ENCODE measurements at regions not wholly inside any gene's neighbourhood (a gene's known extent, or its start where the extent isn't known, plus 50 kb on each side); places are given as distances from the start of the nearest gene placed in this dataset.
"Not testable (repeated sequence)": the region's sequence is repeated elsewhere in the genome, so short reads cannot be mapped to it uniquely, and the experiment has no call there.

- DNase-seq (ENCODE audit: low read depth): no peak
Observed at GRCh38 chr9:89939181-89939580, 334.4 kb downstream of the GADD45G start.

- DNase-seq (ENCODE audit: low read depth): no peak
Observed at GRCh38 chr9:89939626-89940292, 334.9 kb downstream of the GADD45G start.

DNA sequence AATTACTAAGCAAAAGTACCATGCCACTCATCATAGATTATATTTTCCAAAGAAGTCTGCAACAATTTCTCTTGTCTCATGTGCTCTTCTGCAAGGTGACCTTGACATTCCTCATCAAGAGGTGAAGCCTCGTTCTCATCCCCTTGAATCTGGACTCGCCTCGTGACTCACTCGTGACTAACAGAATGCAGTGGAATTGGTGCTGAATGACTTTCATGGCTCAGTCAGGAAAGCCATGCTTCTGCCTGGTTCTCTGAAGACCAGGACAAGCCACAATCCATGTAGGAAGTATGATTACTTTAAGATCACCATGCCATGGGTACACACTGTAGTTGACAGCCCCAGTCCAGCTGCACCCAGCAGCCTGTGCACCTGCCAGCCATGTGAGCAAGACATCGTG lies 335.8 kb downstream of the GADD45G start:
- no peak for DNase-seq (ENCODE audit: low read depth)

DNA sequence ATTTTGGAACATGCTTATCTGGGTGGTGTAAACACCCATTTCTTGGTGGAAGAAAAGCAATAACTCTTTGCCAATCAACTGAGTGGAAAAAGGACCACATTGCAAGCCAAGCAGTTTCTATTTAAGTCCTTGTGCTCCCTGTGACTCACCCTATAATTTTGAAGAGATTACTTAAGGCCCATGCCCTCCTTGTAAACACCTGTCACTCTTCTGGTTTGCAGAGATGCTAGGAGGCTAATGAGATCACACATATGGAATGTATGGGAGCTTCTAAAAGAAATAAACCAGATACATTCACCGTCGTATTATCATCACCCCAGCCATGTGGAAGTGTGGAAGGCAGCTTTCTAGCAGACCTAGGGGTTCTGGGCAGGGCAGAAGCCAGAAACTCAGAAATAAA lies 337.1 kb downstream of the GADD45G start:
- no peak for DNase-seq (ENCODE audit: low read depth)

DNA sequence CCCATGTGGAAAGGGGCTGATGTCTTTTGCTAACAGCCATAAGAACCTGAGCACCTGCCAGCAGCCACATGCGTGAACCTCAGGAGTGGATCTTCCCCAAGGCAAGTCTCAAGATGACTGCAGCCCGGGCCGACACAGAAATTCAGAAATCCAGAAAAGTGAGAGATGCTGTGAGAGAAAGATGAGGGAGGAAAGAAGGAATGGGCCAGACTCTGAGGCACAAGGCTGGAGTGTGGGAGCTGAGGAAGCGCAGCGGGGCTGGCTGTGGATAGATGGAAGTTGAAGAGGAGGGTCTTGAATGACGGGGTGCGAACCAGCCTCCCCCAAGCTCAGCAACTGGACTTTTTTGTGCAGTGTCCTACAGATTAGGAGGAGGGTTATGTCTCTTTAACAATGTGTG lies 337.8 kb downstream of the GADD45G start:
- DNase-seq (ENCODE audit: low read depth): no peak

DNA sequence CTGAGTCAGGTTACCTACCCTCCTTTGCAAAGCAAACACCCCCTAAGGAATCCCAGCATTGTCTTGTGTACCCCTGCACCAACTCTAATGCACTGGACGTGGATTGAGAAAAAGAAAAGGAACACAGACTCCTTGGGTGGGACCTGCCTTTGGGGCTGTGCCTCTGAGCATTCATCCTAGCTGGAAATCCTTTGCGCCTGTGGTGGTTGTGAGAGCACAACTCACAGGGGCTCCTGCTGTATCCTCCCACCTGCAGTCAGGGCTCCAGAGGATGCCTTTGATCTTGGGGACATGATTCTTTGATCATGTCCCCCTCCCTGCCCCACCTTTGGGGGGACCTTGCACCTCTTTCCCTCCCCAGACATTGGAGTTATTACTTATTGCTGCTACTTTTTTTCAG lies 338.5 kb downstream of the GADD45G start:
- DNase-seq (ENCODE audit: low read depth): no peak

- DNase-seq (ENCODE audit: low read depth): no peak
Observed at GRCh38 chr9:89943728-89944127, 338.9 kb downstream of the GADD45G start.

DNA sequence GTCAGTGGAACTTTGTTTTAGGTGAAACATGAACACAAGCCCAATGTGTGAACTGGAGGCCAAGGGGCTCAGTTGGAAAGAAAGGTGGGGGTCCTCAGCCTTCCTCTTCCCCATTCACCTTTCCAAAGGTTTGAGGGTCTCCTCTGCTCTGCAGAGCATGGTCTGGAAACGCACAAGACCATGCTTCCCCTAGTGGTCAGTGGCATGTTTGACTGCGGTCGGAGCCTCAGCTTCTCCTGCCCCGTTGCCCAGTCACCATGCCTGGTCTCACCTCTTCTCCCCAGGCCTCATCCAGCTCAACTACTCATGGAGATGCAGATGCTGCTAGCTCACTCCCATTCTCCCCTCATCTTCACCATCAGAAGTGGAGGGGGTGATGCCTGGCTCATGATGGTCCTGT lies 340.3 kb downstream of the GADD45G start:
- no peak for DNase-seq (ENCODE audit: low read depth)

DNA sequence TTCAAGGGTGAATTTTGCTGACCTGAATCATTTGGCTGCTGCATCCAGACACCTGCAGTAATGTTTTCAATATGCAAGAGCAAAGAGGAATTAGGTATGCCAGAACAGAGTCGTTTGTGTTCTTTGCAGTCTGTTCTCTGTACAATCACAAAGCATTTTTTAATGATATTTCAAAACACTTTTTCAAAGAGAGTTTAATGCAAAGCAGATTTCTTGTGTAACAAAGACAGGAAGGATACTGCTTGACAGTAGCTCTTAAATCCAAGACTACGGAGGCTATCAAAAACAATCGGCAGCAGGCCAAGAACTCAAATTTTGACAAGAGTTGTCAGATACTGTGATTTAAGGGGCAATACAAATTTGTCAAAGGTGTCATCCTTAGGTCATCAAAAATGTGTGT lies 341.9 kb downstream of the GADD45G start:
- DNase-seq (ENCODE audit: low read depth): no peak

DNA sequence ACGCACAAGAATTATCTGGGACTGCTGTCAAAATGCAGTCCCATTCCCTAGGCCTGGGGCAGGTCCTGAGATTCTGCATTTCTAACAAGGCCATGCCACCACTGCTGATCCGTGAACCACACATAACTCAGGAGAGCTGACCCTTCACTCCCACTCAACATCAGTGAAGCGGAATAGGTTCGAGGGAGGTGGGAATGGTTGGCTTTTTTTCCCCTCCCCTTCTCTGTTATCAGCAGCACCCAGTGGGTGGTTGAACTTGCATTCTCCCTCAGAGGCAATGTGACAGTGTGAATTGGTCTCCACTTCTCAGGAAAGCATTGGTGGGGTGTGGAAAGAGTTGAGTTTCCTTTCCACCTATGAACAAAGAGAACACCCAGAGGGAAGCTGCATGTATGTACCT lies 344.3 kb downstream of the GADD45G start:
- no peak for DNase-seq (ENCODE audit: low read depth)

GRCh38 chr9:89951675-89952074 lies 346.9 kb downstream of the GADD45G start:
- no peak for DNase-seq (ENCODE audit: low read depth)

- DNase-seq (ENCODE audit: low read depth): no peak
Observed at GRCh38 chr9:89952401-89952800, 347.6 kb downstream of the GADD45G start.

GRCh38 chr9:89953263-89953662 lies 348.5 kb downstream of the GADD45G start:
- DNase-seq (ENCODE audit: low read depth): not testable (repeated sequence)

DNA sequence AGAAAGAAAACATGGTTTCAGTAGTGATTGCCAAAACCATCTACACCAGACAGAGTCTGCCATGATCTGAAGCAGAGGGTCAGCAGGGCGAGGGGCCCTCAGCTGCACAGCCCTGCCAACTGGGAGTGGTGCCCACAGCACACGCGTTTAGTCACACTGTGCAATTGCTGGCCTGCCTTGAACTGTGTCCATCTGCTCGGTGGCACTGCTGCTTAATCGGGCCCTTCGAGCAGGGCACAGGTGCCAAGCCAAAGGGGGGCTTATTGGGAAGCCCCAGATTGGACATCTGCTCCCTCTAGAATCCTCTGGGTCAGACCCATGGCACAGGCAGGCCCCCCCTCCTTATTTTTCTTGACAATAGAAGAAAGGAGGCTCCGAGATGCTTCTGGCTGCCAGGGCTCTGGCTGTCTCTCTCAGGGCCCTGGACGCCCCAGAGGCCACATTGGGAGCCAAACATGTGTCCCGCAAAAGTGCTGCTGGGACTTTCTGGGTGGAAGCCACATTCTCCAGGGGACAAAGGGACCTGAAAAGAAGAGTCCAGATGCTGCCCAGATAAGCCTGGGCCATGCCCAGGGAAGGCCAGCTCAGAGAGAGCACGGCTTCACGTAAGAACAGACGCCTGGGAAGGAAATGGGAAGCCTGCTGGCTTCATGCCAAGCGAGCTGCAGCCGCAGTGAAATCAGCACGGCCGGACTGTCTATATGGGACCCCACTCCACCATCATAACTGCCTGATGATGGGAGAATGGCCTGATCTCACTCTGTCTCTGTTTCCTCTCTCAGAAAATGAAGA lies 349.2 kb downstream of the GADD45G start:
- no peak for DNase-seq (ENCODE audit: low read depth)

DNA sequence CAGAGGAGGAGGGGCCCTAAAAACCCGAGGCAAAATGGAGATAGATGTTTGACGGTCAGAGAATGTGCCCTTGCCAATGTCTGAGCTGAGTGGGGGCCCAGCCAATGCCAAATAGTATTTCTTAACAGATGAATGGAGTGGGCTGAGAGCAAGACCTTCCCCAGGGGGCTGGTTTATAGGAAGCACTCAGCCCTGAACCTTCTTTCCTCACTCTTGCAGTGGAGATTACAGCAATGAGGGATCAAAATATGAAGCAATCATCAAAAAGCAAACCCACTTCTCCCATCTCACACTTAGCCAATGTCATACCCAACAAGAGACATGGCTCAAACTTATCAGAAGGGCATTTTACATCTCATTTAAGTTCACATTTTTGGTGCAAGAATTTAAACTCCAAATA lies 350.3 kb downstream of the GADD45G start:
- no peak for DNase-seq (ENCODE audit: low read depth)

DNA sequence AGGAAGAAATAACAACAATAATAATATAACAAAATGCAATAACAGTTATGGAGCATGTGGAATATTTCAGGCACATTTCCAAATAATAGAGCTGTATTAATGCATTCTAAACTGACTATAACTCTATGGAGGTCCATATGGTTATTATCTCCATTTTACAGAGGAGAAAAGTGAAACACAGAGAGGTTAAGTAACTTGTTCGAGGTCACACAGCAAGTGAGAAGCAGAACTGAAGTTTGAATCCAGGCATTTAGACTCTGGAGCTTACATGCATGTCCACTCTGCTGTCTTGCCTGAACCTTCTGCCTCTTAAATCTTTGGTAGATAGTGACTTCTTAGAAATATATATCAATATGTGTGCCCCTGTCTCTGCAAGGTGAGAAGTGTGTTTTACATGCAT lies 350.8 kb downstream of the GADD45G start:
- DNase-seq (ENCODE audit: low read depth): no peak

DNA sequence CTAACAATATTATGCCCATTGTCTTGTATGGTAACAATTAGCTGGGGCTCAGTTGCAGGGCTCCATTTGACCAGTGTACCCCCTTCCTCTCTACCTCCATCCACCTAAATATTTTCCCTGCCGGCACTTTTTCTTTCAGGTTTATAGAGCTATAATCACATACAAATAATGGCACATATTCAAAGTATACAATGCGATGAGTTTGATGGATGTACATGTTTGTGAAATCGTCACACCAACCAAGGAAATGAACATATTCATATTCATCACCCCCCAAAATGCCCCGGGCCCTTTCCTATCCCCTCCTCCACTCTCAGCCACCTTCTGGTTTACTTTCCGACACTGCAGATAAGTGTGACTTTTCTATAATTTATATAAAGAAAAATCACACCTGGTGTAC lies 351.5 kb downstream of the GADD45G start:
- no peak for DNase-seq (ENCODE audit: low read depth)

DNA sequence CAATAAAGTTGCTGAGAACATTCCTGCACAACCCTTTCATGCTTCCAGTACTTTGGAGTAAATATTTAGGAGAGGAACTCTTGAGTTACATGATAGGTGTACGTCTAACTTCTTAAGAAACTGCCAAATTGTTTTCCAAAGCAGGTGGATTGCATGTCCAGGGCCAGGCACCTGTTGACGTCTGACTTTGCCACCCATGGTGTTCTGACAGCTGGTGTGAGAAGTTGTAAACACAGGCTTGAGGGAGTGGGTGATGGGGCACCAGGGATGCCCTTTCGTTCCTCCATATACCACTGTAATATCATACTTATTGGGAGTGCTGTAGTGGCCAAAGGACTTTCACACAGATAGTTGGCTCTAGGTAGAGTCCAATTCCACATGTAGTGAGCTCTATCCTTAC lies 352.1 kb downstream of the GADD45G start:
- DNase-seq (ENCODE audit: low read depth): no peak

DNA sequence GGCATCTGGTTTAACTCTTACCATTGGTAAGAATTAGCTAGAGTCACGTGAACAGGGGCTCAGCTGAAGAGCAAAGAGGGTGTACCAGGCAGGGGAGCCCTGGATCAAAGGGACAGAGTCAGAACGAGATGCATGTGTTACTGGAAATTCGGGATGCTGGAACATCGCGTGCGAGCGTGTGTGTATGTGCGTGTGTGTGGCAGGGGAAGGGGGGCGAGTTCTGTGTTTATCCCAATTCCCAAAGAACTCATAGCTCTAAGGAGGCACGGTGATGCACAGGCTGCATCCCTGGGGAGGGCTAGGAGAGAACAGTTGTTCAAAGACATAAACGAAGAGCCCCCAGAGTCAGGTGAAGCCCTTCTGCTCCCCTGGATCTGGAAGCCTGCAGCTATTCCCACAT lies 353.3 kb downstream of the GADD45G start:
- DNase-seq (ENCODE audit: low read depth): no peak

DNA sequence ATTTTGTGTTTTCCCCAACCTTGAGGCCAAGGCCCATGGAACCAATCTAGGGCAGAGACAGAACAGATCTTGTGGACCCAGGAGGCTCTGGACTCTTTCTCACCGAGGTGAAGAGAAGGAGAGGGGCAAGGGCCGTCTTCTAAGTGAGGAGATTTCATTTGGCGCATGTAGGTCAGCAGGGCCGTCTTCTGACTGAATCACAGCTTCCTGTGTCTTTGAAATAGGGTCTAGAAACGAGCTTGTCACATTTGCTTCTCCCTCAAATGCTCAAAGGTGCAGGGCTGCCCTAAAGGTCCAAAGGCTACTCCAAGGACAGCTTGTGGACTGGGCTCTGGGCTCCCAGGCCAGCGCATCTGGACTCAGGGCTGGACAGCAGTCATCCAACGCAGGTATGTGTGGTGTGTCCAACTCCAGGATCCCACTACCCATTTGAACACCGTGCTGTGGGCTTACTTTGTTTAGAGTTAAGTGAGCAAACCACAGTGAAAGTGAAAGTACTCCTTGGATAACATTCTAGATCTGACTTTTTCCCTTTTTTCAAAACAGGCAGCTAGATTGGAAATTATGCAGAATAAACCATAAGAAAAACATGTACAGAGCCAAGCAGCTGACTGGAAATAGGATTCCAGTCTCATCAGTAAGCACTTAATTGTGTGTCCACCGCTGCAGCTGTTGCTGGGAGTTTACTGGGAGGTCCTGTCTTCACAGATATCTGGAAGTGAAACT lies 357.0 kb downstream of the GADD45G start:
- DNase-seq (ENCODE audit: low read depth): no peak

DNA sequence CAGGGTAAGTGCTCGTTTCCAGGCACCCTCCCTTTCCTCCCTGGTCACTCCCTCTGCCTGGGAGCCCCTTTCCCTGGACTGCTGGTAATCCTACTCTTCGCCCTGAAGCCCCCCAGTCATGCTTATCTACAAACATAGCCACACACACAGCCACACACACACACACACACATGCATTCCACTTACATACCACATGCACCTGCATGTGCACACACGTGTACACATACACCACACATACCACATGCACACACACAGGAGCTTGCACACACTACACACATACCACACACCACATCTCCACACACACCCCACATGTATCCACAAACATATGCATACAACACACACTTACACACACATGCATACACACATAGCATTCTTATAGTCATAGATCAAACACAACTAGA lies 358.5 kb downstream of the GADD45G start:
- no peak for DNase-seq (ENCODE audit: low read depth)

- no peak for DNase-seq (ENCODE audit: low read depth)
Observed at GRCh38 chr9:89967527-89967926, 362.7 kb downstream of the GADD45G start.

DNA sequence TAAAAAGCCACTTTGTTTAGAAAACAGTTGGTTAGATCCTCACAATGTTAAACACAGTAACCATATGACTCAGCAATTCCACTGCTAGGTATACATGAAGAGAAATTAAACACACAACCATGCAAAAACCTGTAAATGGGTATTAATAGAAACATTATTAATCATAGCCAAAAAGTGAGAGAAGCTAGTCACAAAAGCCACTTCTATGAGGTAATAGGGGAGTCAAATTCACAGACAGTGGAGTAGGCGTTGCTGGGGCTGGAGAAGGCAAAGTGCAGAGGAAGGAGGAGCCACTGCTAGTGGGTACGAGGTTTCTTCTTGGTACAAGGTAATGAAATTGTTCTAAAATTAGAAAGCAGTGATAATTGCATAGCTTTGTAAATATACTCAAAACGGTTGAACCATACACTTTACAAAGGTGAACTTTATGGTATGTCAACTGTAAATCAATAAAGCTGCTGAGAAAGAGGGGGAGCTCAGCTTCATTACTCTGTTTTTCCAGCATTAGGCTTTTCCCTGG lies 364.4 kb downstream of the GADD45G start:
- no peak for DNase-seq (ENCODE audit: low read depth)

Measured in stimulated activated CD8-positive, alpha-beta memory T cell treated with anti-CD3 and anti-CD28 coated beads, Interleukin-15, amount 100 ng/mL, for 1 hour (primary cell).